Coronary artery (tissue), 2 donors: ENCODE measurements at regions not wholly inside any gene's neighbourhood (a gene's known extent, or its start where the extent isn't known, plus 50 kb on each side); places are given as distances from the start of the nearest gene placed in this dataset.
"Not testable (repeated sequence)": the region's sequence is repeated elsewhere in the genome, so short reads cannot be mapped to it uniquely, and the experiment has no call there.

Source experiments
- DNase-seq: peaks from one replicate; pipeline ENCODE4 v3.0.0-alpha.2; 2017; ENCODE audit warnings: low spot score
- H3K27ac ChIP-seq, 2 donors: fragments of 200-600 bp; sonication (generic); one replicate each; pipeline ENCODE4 v1.5.1; 2016 to 2019
- H3K4me3 ChIP-seq: fragments of 200-600 bp; sonication (generic); 2 replicates; pipeline ENCODE4 v1.5.1; 2016; ENCODE audit warnings: mild to moderate bottlenecking, moderate library complexity
- TF ChIP-seq, protein P1 (sequence below): fragments of 200-600 bp; sonication (generic); IDR thresholded peaks from one replicate; pipeline ENCODE4 v1.5.1; 2019; ENCODE audit warnings: antibody characterized with exemption

DNA sequence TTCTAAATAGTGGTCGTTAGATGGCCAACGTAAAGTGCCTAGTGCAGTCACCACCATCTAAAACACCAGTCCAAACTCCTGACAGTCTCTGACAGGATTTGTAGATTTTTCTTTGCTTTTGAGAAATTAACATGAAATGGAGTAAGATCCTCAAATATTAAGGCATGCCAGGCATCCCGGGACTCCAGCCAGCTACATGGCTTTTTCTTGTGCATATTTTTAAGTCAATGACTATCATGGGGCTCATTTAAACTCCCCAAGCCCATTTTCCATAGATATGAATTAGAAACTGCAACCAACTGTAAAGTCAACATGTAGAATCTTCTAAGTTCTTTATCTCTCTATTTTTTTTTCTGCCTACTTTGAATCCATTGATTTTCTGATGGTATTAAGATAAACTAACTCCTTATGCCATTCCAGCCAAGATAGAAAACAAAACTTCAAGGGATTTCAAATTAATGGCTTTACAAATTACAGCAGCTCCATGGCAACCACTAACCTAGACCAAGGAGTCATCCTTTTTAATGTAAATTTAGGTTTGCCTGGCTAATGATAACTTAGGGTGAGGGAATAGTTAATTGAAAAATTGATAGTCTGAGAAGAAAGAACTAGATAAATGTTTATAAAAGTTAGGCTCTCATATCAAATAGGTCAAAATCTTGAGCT is 764.1 kb upstream of the NXPH2 start:
- no peak overlapping the region for H3K4me3 ChIP-seq
- no peak for DNase-seq
- TF ChIP-seq, protein P1, sequence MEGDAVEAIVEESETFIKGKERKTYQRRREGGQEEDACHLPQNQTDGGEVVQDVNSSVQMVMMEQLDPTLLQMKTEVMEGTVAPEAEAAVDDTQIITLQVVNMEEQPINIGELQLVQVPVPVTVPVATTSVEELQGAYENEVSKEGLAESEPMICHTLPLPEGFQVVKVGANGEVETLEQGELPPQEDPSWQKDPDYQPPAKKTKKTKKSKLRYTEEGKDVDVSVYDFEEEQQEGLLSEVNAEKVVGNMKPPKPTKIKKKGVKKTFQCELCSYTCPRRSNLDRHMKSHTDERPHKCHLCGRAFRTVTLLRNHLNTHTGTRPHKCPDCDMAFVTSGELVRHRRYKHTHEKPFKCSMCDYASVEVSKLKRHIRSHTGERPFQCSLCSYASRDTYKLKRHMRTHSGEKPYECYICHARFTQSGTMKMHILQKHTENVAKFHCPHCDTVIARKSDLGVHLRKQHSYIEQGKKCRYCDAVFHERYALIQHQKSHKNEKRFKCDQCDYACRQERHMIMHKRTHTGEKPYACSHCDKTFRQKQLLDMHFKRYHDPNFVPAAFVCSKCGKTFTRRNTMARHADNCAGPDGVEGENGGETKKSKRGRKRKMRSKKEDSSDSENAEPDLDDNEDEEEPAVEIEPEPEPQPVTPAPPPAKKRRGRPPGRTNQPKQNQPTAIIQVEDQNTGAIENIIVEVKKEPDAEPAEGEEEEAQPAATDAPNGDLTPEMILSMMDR: no peak
- H3K27ac ChIP-seq: no peak overlapping the region

DNA sequence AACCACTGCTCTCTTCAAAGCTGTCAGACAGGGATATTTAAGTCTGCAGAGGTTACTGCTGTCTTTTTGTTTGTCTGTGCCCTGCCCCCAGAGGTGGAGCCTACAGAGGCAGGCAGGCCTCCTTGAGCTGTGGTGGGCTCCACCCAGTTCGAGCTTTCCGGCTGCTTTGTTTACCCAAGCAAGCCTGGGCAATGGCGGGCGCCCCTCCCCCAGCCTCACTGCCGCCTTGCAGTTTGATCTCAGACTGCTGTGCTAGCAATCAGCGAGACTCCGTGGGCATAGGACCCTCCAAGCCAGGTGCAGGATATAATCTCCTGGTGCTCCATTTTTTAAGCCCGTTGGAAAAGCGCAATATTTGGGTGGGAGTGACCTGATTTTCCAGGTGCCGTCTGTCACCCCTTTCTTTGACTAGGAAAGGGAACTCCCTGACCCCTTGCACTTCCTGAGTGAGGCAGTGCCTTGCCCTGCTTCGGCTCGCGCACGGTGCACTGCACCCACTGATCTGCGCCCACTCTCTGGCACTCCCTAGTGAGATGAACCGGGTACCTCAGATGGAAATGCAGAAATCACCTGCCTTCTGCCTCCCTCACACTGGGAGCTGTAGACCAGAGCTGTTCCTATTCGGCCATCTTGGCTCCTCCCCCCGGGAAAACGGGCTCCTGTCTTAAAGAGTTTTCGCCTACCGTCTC is 758.3 kb upstream of the NXPH2 start:
- not testable (repeated sequence) for DNase-seq, H3K27ac ChIP-seq, H3K4me3 ChIP-seq

DNA sequence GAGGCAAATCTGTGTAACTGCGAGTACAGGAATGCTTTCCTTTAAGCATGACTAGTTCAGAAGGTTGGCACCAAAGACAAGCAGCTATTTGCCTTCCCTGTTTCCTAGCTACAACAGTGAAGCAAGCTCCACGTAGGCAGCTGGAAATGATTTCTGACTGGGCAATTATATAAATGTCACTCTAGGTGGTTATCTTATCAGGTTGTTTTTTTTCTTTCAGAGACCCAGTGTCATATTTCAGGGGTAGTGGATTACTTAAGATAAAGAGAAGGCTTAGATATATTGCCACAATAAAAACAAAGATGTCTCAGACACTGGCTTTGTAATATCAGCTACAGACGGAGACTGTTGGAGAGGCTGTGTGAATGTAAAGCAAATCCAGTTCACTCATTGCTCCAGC is 748.9 kb upstream of the NXPH2 start:
- TF ChIP-seq, protein P1: no peak
- no peak overlapping the region for H3K27ac ChIP-seq
- H3K4me3 ChIP-seq: no peak overlapping the region
- no peak for DNase-seq

DNA sequence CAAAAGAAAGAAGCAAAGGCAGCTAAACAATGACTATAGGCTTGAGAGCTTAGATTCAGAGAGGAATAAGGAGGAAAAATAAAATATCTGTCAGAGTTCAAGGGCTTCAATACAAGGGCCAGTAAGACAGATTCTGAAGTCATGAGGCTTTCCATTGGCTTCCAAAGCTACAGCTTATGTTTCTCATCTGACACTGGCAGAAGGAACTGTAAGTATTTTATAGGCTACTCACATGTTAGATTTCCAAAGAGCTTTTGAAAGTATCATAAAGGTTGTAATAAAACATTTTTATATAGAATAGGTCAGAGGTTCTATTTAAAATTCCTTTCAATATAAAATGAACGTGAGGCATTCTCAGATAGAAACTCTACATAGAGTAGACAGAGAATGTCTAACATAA is 746.6 kb upstream of the NXPH2 start:
- H3K4me3 ChIP-seq: no peak overlapping the region
- no peak for DNase-seq
- TF ChIP-seq, protein P1: no peak

DNA sequence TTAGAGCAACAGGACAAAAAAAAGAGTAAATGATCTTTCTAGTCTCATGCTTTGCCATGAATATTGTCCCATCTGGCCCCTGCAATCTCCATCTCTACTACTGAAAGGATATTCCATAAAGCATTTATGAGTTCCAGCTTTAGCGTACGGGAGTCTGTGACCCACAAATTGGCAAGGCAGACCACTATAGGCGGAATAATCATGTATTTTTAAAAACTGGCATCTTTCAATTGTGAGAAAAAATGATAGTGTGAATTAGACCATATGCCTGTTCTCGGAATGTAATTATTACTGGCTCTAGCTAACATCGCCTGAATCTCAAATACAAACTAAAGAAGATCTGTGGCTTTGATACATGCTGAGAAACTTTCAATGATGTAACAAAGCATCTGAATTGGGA is 738.1 kb upstream of the NXPH2 start:
- no peak for DNase-seq
- TF ChIP-seq, protein P1: no peak
- Histone ChIP-seq H3K27ac (no peak overlapping the region), H3K4me3 (no peak overlapping the region)

More for the DNA sequence above, 746.6 kb upstream of the NXPH2 start:
- H3K27ac ChIP-seq: no peak overlapping the region

DNA sequence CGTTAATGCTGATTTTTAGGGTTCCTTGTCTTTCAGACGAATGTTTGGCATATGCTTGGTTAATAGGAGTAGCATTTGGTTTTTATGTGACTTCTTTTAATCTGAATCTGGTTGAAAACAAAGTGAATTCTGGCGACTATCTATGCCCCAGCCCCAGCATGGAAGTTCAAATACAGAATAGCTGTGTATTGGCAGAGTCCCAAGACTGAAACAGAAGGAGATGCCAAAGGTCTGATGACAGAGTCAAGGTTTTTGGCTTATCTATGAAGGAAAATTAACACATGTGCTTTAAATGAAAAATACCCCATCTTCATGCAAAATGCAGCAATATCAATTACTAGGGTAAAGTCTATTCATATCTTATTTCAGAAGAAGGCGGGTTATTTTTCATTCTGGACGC is 734.8 kb upstream of the NXPH2 start:
- H3K4me3 ChIP-seq: no peak overlapping the region
- TF ChIP-seq, protein P1: no peak
- no peak for DNase-seq
- H3K27ac ChIP-seq: no peak overlapping the region

DNA sequence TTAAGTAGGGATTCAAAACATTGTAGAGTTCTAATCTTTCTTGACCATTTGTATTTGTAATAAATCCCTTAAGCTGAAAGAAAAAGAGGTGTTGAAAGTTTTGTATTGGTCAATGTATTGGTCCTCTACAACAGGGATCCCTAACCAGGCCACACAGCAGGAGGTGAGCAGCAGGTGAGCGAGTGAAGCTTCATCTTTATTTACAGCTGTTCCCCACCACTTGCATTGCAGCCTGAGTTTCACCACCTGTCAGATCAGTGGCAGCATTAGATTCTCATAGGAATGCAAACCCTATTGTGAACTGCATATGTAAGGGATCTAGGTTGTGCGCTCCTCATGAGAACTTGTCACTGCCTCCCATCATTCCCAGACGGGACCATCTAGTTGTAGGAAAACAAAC is 715.7 kb upstream of the NXPH2 start:
- TF ChIP-seq, protein P1: no peak

More for the DNA sequence above, 715.7 kb upstream of the NXPH2 start:
- no peak overlapping the region for H3K27ac ChIP-seq
- no peak for DNase-seq
- H3K4me3 ChIP-seq: no peak overlapping the region
